BJ (cell line): ENCODE measurements at regions not wholly inside any gene's neighbourhood (a gene's known extent, or its start where the extent isn't known, plus 50 kb on each side); places are given as distances from the start of the nearest gene placed in this dataset.

Experiments
- CTCF ChIA-PET: fragments of 350-600 bp; formaldehyde crosslinking; extraction: SDS; loops from one replicate; lab custom pipeline; 2021; ENCODE audit warnings: antibody characterized with exemption, inconsistent platforms; lab: Yijun Ruan, JAX
- POLR2A ChIA-PET: fragments of 300-600 bp; sonication (Branson Sonifier 250); formaldehyde crosslinking; extraction: SDS; loops from one replicate; lab custom pipeline; 2021; ENCODE audit warnings: antibody characterized with exemption; lab: Charles Lee
- DNase-seq: peaks from one replicate; pipeline ENCODE4 v3.0.0-alpha.2; 2011; ENCODE audit warnings: low read depth
- H3K27me3 ChIP-seq: 2 replicates; pipeline ENCODE4 v1.6.0; 2011; ENCODE audit warnings: low read length; ENCODE audit not compliant: control insufficient read depth, insufficient read depth
- H3K36me3 ChIP-seq: 2 replicates; pipeline ENCODE4 v1.5.1; 2011; ENCODE audit warnings: low read length; ENCODE audit not compliant: control insufficient read depth, insufficient read depth
- H3K4me3 ChIP-seq: 2 replicates; pipeline ENCODE4 v1.5.1; 2011; ENCODE audit warnings: low read depth, mild to moderate bottlenecking, control low read depth, low read length
- CTCF ChIP-seq: IDR thresholded peaks from 2 replicates; pipeline ENCODE4 v1.5.1; 2011; ENCODE audit warnings: low read depth, mild to moderate bottlenecking, control low read depth, inconsistent platforms, low read length, moderate library complexity; ENCODE audit not compliant: insufficient read depth

- no peaks in the 10 kb centered on the region for H3K36me3 ChIP-seq
- POLR2A ChIA-PET: no interaction called here
- CTCF ChIA-PET: no interaction called here
- no peak for DNase-seq
- no peaks in the 10 kb centered on the region for H3K27me3 ChIP-seq
- no peak overlapping the region for H3K4me3 ChIP-seq
- no peak for TF ChIP-seq CTCF
Observed at GRCh38 chr3:147854542-147854941, 445.4 kb downstream of the ZIC1 start.

GRCh38 chr3:147864754-147865354 is 455.7 kb downstream of the ZIC1 start:
- Histone ChIP-seq H3K4me3 (no peak overlapping the region), H3K27me3 (no peaks in the 10 kb centered on the region), H3K36me3 (no peaks in the 10 kb centered on the region)
- POLR2A ChIA-PET: no interaction called here
- DNase-seq: no peak
- TF ChIP-seq CTCF: no peak
- CTCF ChIA-PET: no interaction called here

GRCh38 chr3:147866561-147866960 is 457.4 kb downstream of the ZIC1 start:
- no peaks in the 10 kb centered on the region for H3K36me3 ChIP-seq
- DNase-seq: no peak
- ChIA-PET POLR2A (no interaction called here), CTCF (interaction anchor here (1.0 kb wide), 1 partner anchor 80 kb away, joined by 3 read pairs; no protein-coding TSS in a partner anchor)
- no peak for TF ChIP-seq CTCF
- no peak overlapping the region for H3K4me3 ChIP-seq
- no peaks in the 10 kb centered on the region for H3K27me3 ChIP-seq

- TF ChIP-seq CTCF: no peak
- Histone ChIP-seq H3K36me3 (no peaks in the 10 kb centered on the region), H3K27me3 (no peaks in the 10 kb centered on the region), H3K4me3 (no peak overlapping the region)
- POLR2A ChIA-PET: no interaction called here
- CTCF ChIA-PET: interaction anchor here (0.6 kb wide), 1 partner anchor 13 kb away, joined by 4 read pairs; no protein-coding TSS in a partner anchor
- DNase-seq: no peak
Observed at GRCh38 chr3:147872568-147872967, 463.4 kb downstream of the ZIC1 start.

GRCh38 chr3:147875498-147875897 is 466.3 kb downstream of the ZIC1 start:
- TF ChIP-seq CTCF: no peak

More at GRCh38 chr3:147875498-147875897, 466.3 kb downstream of the ZIC1 start:
- H3K27me3 ChIP-seq: no peaks in the 10 kb centered on the region
- no peaks in the 10 kb centered on the region for H3K36me3 ChIP-seq
- no peak for DNase-seq
- ChIA-PET POLR2A (no interaction called here), CTCF (no interaction called here)
- H3K4me3 ChIP-seq: no peak overlapping the region
